ENCODE measurements at regions not wholly inside any gene's neighbourhood (a gene's known extent, or its start where the extent isn't known, plus 50 kb on each side); places are given as distances from the start of the nearest gene placed in this dataset.

DNA sequence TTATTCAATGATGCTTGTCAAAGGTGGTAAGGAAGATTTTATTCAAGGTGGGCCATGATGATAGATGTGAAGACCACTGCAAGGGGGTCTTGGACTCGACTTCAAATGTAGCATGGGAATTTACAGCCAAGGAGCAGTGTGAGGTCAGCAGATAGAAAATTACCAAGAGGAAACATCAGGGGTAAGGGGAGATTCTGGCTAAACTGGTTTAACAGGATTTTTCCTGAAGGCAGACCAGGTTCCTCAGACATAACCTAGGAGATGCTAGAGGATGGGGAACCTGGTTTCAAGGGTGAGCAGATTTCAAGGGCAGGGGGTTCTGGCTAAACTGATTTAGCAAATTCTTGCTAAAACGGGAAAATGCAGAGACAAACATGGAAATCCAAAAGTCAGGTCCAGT is 464.9 kb downstream of the TAFA4 start:
- no peak for DNase-seq (ENCODE audit: low read depth)

DNA sequence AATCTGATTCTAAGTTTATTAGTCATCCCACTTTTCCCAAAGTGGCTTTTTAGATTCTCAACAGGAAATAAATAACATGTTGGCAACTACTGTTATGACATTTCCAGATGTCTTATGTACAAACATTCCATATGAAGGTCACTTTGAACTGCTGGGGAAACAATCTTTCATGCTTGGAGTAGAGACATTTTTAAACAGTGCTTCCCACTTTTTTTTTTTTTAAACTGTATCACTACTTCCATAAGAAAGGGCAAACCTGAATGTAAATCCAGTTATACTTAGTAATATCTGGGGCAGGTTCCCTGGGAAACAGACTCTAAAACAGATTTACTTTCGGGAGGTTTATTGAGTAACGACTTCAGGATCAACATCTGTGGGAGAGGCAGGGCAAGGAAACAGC is 473.8 kb downstream of the TAFA4 start:
- DNase-seq (ENCODE audit: low read depth): no peak

DNA sequence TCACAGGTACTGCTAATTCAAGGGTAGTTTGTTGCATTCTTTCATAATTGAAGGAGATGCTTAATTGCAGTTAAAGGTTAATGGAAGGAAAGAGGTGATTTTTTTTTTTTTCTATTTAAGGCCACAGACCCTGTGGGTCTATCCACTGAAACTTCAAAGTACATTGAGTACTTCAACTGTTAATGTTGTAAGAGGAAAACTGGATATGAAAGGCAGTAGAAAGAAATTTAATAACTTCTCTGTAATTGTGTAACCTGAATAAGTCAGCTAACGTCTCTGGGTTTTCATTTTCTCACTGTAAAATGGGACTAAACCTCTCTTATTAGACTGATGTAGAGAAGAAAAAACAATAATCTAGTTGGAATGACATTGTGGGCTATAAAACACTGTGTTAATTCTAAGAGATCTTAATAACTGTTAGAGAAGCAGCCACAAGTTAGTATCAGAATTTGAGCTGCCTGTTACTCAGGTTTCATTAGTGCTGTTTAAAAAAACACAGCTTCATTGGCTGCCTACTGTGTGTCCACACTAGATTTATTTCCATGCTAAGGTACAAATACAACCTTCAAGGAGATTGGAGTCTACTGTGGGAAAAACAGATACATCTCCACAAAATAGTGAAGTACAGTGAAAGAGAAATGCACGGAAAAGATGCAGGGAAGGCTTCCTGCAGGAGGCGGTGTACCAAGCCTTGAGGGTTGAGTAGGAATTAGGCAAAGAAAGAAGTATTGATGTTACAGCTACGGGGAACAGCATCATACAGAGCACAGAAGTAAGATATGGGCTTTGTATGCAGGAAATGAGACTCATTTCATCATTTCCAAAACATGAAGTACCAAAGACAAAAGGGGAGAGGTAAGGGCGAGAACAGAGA is 483.6 kb downstream of the TAFA4 start:
- DNase-seq (ENCODE audit: low read depth): no peak

DNA sequence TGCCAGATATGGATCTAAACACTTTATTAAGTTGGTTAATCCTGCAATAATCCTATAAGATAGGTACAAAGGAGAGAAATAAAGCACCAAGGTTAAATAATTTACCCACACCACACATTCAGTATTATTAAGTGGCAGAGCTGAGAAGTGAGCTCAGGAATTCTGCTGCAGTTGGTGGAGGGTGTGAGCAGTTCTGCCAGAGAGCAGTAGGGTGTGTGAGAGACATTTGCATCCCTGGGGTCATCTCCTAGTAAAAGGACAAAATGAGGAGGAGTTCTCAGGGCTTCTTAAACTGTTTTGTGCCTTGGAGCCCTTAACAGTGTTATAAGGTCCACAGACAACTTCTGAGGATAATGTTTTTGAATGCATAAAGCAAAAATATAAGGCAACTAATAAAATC is 484.5 kb downstream of the TAFA4 start:
- no peak for DNase-seq (ENCODE audit: low read depth)

DNA sequence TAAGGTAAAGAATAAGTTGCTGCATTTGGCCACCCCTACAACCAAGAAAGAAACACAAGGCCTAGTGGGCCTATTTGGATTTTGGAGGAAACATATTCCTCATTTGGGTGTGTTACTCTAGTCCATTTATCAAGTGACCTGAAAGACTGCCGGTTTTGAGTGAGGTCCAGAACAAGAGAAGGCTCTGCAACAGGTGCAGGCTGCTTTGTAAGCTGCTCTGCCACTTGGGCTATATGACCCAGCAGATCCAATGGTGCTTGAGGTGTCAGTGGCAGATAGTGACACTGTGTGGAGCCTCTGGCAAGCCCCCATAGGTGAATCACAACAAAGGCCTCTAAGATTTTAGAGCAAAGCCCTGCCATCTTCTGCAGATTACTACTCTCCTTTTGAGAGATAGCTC is 491.3 kb downstream of the TAFA4 start:
- DNase-seq (ENCODE audit: low read depth): no peak

DNA sequence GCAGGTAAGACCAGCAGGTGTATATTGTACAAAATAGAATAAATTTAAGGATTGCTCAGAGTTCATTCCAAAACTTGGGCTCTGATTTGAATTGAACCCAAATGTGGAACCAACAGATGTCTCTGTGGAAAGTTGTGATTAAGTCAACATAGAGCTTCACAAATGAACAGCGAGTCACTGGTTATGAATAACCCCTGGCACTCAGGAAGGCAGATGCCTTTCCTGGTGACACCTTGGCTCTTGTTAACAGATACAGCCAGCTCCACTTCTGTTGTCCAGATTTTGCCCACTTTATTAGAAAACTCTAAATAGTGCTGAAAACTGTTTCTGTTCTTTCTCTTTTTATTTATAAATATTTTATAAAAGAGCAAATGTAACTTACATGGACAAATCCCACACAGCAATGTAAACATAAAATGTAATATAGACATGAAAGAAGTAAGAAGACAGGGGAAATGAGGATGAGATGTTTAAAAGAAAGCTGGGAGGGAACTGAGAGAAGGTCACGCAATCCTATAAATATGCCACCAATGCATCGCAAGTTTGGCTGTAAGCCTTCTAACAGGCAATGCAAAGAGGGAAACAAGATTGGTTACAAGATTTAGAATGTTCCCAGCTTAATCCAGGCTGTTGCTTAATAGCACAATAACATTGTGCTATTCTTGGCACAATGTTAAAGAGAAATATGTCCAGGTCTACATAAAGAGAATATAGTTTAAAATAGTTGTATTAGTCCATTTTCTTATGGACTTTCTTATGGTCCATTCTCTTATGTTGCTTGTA is 495.5 kb downstream of the TAFA4 start:
- no peak for DNase-seq (ENCODE audit: low read depth)

DNA sequence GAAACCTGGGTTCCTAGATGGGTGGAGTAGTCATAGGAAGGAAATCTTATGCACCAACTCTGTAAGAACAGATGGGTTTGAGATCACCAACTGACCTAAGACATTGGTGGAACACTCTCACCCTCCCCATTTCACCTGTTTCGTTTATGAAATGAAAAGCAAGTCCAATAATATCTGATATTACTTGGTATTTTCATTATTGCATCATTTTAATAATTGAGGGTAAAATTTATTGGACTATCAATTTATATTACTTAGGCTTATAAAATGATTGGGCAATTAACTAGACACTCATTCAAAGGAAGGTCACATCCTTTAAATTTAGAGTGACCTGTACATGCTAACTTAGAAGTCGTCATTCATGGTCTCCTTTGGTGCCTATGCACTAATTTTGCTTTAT is 503.9 kb downstream of the TAFA4 start:
- no peak for DNase-seq (ENCODE audit: low read depth)

DNA sequence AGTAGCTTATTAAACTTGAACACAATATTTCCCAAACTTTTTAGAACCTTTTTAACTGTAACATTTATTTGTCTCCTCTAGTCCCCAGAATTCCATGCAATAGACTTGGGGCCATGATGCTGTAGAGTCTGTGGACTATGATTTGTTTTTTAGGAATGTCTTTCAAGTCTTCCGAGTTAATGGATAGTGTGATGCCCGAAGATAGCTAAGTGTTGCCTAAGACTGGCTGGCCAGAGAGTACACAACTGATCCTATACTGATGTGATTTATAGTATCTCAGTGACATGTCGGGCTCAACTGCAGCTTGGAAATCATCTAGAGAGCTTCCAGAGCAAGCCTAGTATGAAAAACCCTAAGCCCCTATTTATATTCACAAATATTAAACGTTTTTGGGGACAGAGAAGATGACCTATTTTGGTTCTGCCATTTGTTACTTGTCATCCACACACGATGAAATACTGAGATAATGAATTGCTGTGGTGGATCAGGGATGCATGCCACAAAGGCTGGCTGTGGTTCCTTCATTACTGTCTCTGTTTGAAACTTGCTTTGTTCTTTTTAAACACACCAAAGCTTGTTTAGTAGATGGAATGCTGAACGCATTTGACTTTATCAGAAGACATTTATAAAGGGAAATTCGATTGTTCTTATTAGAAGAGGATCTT is 507.4 kb downstream of the TAFA4 start:
- DNase-seq (ENCODE audit: low read depth): no peak

DNA sequence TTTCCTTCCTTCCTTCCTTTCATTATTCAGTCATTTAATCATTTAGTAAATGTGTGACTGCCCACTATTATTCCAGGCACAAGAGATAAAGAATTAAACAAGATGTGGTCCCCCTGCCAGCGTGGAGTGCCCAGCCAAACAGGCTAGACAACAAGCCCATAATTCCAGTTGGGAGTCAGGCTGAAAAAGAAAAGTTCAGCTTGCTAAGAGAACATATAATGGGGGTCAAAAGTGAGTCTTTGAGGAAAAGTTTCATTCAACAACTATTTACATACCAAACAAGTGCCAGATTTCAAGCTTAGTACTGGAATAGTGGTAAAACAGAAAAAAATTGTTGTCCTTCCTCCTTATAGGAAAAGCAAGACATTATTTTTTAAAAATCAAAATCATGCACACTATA is 523.7 kb downstream of the TAFA4 start:
- no peak for DNase-seq (ENCODE audit: low read depth)

DNA sequence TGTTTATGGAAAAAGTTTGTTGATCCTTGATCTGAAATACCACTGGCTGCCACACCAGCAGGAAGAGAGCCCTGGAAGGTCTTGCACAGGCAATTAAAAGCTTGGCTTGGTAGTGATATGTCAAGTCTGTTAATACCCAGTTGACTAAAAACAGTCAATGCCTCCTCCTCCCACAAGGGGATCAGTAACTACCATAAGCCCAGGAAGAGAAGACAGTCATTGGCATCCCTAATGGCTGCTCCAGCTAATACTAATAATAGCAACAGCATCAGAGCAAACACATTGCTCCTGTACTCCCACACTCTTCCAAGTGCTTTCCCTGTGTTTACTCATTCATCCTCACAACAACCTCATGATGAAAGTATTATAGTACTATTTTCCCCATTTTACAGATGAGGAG is 528.6 kb downstream of the TAFA4 start:
- no peak for DNase-seq (ENCODE audit: low read depth)

DNA sequence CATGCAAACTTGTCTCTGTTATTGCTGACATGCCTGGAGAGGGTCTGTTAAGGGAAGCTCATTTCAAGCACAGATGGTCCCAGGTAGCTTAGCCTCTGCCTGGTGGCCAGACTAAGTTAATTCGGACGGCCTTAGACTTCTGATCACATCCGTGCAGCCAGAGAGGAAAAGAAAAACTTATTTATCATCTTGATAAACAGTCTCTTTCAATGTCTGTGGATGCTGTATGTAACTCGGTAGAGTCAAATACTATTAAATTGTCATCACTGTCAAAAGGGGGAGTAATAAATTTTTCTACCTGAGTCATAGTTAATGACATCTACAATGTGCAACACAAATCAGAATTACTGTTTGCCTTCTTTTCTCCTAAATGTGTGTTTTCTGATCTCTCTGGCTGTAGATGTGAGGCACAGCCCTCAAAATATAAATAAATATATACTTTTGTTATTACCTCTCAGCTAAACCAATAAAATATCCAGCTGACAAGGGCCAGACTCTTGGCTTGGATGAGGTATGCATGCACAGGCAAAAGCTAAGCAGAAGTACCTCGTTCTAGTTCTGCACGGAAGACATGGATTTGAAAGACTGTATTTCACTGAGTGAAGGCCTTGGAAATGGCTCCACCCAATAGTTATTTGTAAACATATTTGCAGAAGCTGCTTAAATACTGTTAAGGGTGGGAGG is 530.0 kb downstream of the TAFA4 start:
- no peak for DNase-seq (ENCODE audit: low read depth)

DNA sequence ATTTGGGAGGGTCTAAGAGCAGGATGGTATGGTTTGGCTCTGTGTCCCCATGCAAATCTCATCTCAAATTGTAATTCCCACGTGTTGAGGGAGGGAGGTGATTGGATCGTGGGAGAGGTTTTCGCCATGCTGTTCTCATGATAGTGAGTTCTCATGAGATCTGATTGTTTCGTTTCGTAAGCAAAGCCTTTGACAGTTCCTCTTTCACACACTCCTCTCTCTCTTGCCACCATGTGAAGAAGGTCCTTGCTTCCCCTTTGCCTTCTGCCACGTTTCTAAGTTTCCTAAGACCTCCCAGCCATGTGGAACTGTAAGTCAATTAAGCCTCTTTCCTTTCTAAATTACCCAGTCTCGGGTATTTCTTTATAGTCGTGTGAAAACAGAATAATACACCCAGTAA is 553.7 kb downstream of the TAFA4 start:
- no peak for DNase-seq (ENCODE audit: low read depth)

DNA sequence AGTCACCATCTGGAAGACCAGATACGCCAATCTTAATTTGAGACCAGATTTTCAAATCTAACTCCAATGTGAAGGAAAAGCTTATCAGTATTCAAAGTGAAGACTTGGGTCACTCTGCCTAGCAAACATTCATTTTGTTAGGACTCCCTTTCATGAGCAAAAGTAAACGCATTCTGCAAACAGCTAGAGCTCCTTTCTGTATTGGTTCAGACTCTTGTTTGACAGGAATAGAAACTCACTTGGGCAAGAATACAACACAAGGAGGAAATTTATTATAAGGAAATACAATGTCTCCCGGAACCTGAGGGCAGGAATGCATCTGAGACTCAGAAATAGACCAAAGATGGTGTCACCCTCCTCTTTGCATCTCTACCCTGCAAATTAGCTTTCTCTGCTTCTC is 558.6 kb downstream of the TAFA4 start:
- no peak for DNase-seq (ENCODE audit: low read depth)

DNA sequence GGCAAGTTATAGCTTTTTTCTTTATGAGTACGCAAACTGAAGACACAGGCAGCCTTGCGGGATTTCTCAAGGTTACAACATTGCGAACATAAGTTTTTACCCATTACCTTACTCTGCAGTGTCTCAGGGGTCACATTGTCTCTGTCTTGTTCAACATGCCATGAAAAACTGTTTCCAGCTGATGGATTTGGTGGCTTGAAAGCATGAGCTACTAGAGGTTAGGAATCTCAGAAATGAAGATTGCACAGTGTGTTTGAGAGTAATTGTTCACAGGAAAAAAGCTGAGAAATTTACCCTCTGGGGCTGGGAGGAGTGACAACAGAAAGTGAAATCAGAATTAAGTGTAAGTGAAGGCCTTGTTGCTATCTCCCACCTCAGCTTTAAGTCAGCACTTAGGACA is 568.6 kb downstream of the TAFA4 start:
- no peak for DNase-seq (ENCODE audit: low read depth)

DNA sequence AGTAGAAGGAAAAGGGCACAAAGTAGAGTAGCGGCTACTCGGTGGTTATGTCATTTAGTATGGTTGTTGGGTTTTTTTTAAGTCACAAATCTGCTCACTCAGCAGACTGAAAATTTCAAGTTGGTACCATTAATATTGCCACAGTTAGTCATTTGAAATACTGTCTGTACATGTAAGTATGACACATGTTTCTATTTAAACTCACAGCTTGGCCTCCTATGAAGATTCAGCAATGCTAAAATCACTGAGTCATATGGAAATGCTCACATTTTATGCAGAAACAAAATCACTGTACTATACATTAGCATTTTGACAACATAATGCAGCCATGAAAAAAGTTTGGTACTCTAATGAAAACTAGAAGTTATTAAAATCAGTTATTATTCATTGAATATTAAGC is 571.9 kb downstream of the TAFA4 start:
- DNase-seq (ENCODE audit: low read depth): no peak

DNA sequence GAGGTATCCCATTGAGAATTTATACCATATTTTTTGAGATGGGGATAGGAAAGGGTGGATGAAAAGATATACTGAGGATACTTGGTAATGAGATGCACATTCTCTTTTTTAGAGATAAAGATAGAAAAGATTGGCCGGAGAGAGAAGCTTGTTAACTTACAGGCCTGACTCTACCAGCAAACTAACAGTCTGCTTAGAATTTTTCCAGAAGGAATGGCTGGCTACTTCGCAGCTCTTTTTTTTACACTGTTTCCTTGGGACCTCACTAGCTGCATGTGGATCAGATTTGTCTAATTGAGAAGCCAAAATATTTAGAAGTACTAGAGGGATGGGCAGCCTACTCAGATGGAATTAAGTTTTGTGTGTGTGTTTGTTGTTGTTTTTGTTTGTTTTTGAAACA is 586.6 kb downstream of the TAFA4 start:
- DNase-seq (ENCODE audit: low read depth): no peak

DNA sequence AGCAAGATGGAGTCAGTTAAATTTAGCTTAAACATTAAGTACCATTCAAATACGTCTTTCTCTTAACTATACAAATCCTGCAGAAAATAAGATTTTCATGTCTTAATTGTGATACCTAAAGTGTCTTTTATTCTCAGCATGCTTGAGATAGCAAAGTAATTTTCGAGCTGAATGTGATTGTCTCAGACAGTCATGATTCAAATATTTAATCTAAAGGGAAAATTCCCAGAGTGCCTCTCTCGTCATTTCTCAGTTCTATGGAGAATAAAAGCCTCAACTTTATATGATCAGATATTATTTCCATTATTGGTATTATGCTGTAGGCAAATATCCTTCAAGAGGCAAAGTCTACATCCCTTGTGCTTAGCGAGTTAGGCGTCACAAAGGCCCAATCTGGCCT is 589.9 kb downstream of the TAFA4 start:
- DNase-seq (ENCODE audit: low read depth): no peak

DNA sequence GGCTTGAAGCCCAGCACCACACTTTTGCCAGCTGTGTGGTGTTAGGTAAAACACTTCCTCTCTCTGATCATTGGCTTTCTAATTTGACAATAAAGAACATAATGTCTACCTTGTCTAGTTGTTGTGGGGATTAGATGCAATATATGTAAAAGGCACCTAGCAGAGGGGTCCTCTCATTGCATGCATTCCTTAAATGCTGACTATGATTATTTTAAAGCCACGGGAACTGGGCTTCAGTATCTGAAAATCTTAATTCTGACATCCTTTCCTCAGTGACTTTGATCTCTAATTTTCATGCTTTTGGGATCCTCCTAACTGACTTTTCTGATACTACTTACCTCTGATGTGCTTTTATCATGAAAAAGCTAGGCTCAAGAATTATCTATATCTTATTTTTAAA is 596.3 kb downstream of the TAFA4 start:
- no peak for DNase-seq (ENCODE audit: low read depth)

DNA sequence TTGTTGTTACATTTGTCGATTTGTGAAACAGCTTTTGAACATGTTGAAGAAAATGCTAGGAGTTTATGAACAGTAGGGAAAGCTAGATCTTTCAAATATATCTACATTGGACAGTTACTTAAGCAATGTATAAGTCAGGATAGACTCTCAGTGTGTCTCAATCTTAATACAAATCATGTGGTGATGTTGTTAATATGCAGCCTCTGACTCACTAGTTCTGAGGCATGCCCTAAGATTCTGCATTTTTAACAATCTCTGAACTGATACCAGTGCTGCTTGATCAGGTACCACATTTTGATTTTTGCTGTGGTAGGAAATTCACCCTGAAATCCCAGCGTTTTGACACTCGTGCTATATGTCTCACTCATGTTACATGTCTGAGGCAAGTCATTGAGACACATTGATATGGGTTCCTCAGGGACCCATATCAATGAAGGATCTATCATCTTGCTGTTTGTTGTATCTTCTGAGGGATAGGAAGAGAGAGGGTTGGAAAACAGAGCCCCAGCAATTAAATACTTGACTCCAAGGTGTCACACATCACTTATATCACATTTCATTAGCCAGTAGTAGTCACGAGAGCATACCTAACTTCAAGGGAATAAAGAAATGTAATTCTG is 597.9 kb downstream of the TAFA4 start:
- no peak for DNase-seq (ENCODE audit: low read depth)

DNA sequence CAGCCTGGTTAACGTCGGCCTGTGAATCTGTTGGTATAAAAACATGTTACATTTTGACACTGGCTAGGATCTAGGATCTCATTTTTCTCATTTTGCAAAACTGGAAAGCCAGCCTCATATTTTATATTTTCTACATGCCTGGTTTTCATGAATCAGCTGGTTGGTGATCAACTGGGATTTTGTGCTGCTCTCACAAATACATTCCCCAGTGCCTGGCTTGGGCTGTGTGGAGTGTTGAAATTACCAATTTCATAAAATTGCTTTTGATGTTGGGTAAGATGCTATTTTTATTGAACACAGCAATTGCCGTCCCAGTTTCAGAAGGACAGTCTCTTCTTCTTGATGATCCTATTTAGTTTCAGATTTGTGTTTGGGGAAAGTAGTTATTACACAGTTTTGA is 604.3 kb downstream of the TAFA4 start:
- no peak for DNase-seq (ENCODE audit: low read depth)

DNA sequence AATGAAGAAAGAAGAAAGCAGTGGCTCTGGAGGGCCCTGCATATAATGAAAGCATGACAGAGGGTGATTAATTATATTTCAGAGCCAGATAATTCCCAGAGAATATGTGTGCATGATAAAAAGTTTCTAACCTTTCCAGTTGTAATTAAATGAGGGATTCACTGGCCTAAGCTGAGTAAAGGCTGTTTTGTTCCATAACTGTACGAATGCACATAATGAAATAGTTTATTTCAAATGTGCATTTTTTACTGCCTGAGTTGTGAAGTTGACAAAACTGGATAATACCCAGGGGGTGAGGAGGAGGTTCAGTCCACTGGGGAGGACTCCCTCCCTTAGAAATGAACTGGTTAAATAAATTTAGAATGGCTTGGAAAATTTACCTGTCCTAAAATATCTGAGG is 616.4 kb downstream of the TAFA4 start:
- DNase-seq (ENCODE audit: low read depth): no peak

DNA sequence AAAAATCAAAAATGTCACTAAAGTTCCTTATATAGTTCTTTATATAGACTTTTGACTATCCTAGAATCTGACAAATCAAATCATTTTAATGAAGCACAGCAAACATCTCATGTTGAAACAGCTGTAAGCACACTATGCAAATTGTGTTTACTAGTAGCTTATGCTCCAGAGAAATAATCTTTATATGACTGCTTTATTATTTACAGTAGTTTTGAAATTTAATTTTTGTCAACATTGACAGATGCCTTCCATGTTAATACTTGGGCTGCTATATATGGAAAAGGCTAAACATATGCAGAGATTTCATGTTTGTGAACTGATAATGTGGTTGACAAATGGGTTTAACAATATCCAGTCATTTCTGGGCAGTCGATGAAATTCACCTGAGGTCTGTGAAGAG is 616.8 kb downstream of the TAFA4 start:
- no peak for DNase-seq (ENCODE audit: low read depth)

All from stimulated activated CD8-positive, alpha-beta memory T cell treated with anti-CD3 and anti-CD28 coated beads, Interleukin-12 subunit alpha, Interleukin-12 subunit beta, amount 100 ng/mL, for 4 hours (primary cell).